ENCODE measurements at regions not wholly inside any gene's neighbourhood (a gene's known extent, or its start where the extent isn't known, plus 50 kb on each side); places are given as distances from the start of the nearest gene placed in this dataset.

- Histone ChIP-seq H3K4me2 (ENCODE audit: low read length) (no peak overlapping the region), H3K9ac (ENCODE audit: low read depth, low read length) (no peak overlapping the region), H3K4me1 (ENCODE audit: control insufficient read depth, insufficient read depth, low read length) (no peaks in the 10 kb centered on the region), H3K36me3 (ENCODE audit: insufficient read depth, low read length) (no peaks in the 10 kb centered on the region), H3K9me3 (replicated peaks; ENCODE audit: low read length) (no peaks in the 10 kb centered on the region), H3K4me3 (ENCODE audit: low read length) (no peak overlapping the region), H3K27me3 (ENCODE audit: control insufficient read depth, insufficient read depth, low read length) (no peaks in the 10 kb centered on the region)
These were observed 467.9 kb upstream of the SYT4 start for GRCh38 chr18:43744960-43745745.

- peaks cover 7% of the 10 kb centered on the region for H3K4me1 ChIP-seq (ENCODE audit: control insufficient read depth, insufficient read depth, low read length)
- H3K4me2 ChIP-seq (ENCODE audit: low read length): no peak overlapping the region
- H3K27me3 ChIP-seq (ENCODE audit: control insufficient read depth, insufficient read depth, low read length): no peaks in the 10 kb centered on the region
- H3K9ac ChIP-seq (ENCODE audit: low read depth, low read length): no peak overlapping the region
- no peaks in the 10 kb centered on the region for H3K9me3 ChIP-seq (replicated peaks; ENCODE audit: low read length)
- H3K36me3 ChIP-seq (ENCODE audit: insufficient read depth, low read length): no peaks in the 10 kb centered on the region
- no peak overlapping the region for H3K4me3 ChIP-seq (ENCODE audit: low read length)
These were observed 473.9 kb upstream of the SYT4 start for GRCh38 chr18:43751203-43751602.

DNA sequence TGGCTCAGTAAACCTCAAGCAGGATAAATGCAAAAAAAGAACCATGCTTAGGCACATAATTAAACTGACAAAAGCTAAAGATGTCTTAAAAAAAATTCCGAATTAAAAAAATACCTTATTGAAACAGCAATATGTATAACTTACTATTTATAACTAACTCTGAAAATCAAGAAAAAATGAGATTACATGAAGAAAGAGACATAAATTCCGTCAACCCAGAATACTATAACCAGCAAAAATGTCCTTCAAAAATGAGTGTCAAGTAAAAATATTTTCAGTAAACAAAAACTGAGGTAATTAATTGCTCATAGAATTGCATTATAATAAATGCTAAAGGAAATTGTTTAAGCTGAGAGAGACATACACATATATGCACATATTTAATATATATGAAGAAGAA is 474.5 kb upstream of the SYT4 start:
- Histone ChIP-seq H3K9me3 (replicated peaks; ENCODE audit: low read length) (no peaks in the 10 kb centered on the region), H3K4me2 (ENCODE audit: low read length) (no peak overlapping the region), H3K9ac (ENCODE audit: low read depth, low read length) (no peak overlapping the region), H3K36me3 (ENCODE audit: insufficient read depth, low read length) (no peaks in the 10 kb centered on the region), H3K4me1 (ENCODE audit: control insufficient read depth, insufficient read depth, low read length) (peaks cover 7% of the 10 kb centered on the region), H3K27me3 (ENCODE audit: control insufficient read depth, insufficient read depth, low read length) (no peaks in the 10 kb centered on the region), H3K4me3 (ENCODE audit: low read length) (no peak overlapping the region)

- H3K36me3 ChIP-seq (ENCODE audit: insufficient read depth, low read length): no peaks in the 10 kb centered on the region
- peaks cover 7% of the 10 kb centered on the region for H3K4me1 ChIP-seq (ENCODE audit: control insufficient read depth, insufficient read depth, low read length)
- H3K9ac ChIP-seq (ENCODE audit: low read depth, low read length): no peak overlapping the region
- no peak overlapping the region for H3K4me3 ChIP-seq (ENCODE audit: low read length)
- no peaks in the 10 kb centered on the region for H3K27me3 ChIP-seq (ENCODE audit: control insufficient read depth, insufficient read depth, low read length)
- no peaks in the 10 kb centered on the region for H3K9me3 ChIP-seq (replicated peaks; ENCODE audit: low read length)
- H3K4me2 ChIP-seq (ENCODE audit: low read length): no peak overlapping the region
These were observed 480.0 kb upstream of the SYT4 start for GRCh38 chr18:43757273-43757672.

GRCh38 chr18:43758734-43759133 is 481.4 kb upstream of the SYT4 start:
- Histone ChIP-seq H3K4me3 (ENCODE audit: low read length) (no peak overlapping the region), H3K4me1 (ENCODE audit: control insufficient read depth, insufficient read depth, low read length) (peaks cover 7% of the 10 kb centered on the region), H3K4me2 (ENCODE audit: low read length) (no peak overlapping the region), H3K36me3 (ENCODE audit: insufficient read depth, low read length) (no peaks in the 10 kb centered on the region), H3K9me3 (replicated peaks; ENCODE audit: low read length) (no peaks in the 10 kb centered on the region), H3K27me3 (ENCODE audit: control insufficient read depth, insufficient read depth, low read length) (no peaks in the 10 kb centered on the region), H3K9ac (ENCODE audit: low read depth, low read length) (no peak overlapping the region)

DNA sequence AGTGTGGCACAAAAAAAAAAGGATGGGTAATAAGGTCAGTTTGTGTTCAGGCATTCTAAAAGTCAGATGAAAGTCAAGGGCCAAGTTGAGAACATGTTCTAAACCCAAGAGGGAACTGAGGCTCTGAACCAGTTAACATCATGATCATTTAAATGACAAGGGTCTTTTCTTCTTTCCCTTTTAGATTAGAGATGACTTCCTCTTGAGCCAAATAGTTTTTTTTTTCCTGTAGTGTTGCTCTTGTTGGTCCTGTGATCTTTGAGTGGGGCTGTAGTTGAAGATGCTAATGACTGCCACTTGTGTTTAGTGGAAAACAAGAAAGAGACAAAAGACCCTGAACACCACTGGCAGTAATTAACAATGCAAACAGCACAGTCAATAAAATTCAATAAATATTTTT is 482.7 kb upstream of the SYT4 start:
- Histone ChIP-seq H3K4me3 (ENCODE audit: low read length) (no peak overlapping the region), H3K9me3 (replicated peaks; ENCODE audit: low read length) (no peaks in the 10 kb centered on the region), H3K27me3 (ENCODE audit: control insufficient read depth, insufficient read depth, low read length) (no peaks in the 10 kb centered on the region), H3K4me2 (ENCODE audit: low read length) (no peak overlapping the region), H3K4me1 (ENCODE audit: control insufficient read depth, insufficient read depth, low read length) (peaks cover 7% of the 10 kb centered on the region), H3K9ac (ENCODE audit: low read depth, low read length) (no peak overlapping the region), H3K36me3 (ENCODE audit: insufficient read depth, low read length) (no peaks in the 10 kb centered on the region)

GRCh38 chr18:43772907-43773306 is 495.6 kb upstream of the SYT4 start:
- Histone ChIP-seq H3K9me3 (replicated peaks; ENCODE audit: low read length) (no peaks in the 10 kb centered on the region), H3K4me1 (ENCODE audit: control insufficient read depth, insufficient read depth, low read length) (no peaks in the 10 kb centered on the region), H3K27me3 (ENCODE audit: control insufficient read depth, insufficient read depth, low read length) (no peaks in the 10 kb centered on the region), H3K36me3 (ENCODE audit: insufficient read depth, low read length) (no peaks in the 10 kb centered on the region), H3K4me3 (ENCODE audit: low read length) (no peak overlapping the region), H3K4me2 (ENCODE audit: low read length) (no peak overlapping the region), H3K9ac (ENCODE audit: low read depth, low read length) (no peak overlapping the region)

GRCh38 chr18:43774497-43774896 is 497.2 kb upstream of the SYT4 start:
- no peaks in the 10 kb centered on the region for H3K27me3 ChIP-seq (ENCODE audit: control insufficient read depth, insufficient read depth, low read length)
- no peaks in the 10 kb centered on the region for H3K4me1 ChIP-seq (ENCODE audit: control insufficient read depth, insufficient read depth, low read length)

GRCh38 chr18:43775591-43775990 is 498.3 kb upstream of the SYT4 start:
- no peak overlapping the region for H3K9ac ChIP-seq (ENCODE audit: low read depth, low read length)
- H3K27me3 ChIP-seq (ENCODE audit: control insufficient read depth, insufficient read depth, low read length): no peaks in the 10 kb centered on the region
- no peak overlapping the region for H3K4me2 ChIP-seq (ENCODE audit: low read length)
- no peak overlapping the region for H3K4me3 ChIP-seq (ENCODE audit: low read length)
- H3K4me1 ChIP-seq (ENCODE audit: control insufficient read depth, insufficient read depth, low read length): peaks cover 9% of the 10 kb centered on the region
- no peaks in the 10 kb centered on the region for H3K36me3 ChIP-seq (ENCODE audit: insufficient read depth, low read length)
- no peaks in the 10 kb centered on the region for H3K9me3 ChIP-seq (replicated peaks; ENCODE audit: low read length)

More at GRCh38 chr18:43774497-43774896, 497.2 kb upstream of the SYT4 start:
- H3K36me3 ChIP-seq (ENCODE audit: insufficient read depth, low read length): no peaks in the 10 kb centered on the region
- no peak overlapping the region for H3K4me2 ChIP-seq (ENCODE audit: low read length)
- H3K4me3 ChIP-seq (ENCODE audit: low read length): no peak overlapping the region
- no peaks in the 10 kb centered on the region for H3K9me3 ChIP-seq (replicated peaks; ENCODE audit: low read length)
- H3K9ac ChIP-seq (ENCODE audit: low read depth, low read length): no peak overlapping the region

DNA sequence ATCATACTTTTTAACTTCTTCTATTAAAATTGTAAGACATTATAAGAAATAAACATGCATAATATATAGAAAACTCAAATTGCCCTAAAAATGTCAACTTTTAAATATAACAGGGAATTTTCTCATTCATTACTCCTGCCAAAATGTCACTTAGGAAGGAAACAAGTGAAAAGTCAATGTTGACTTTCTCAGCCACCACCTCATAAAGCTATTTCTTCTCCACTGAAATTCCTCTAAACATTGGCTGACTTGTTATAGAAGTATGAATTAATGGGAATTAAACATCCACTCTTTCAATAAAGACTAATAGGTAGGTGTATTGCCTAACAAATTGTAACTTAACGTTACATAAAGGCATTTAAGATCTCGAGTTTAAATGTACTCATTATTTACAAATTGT is 499.7 kb upstream of the SYT4 start:
- Histone ChIP-seq H3K4me2 (ENCODE audit: low read length) (no peak overlapping the region), H3K4me3 (ENCODE audit: low read length) (no peak overlapping the region), H3K27me3 (ENCODE audit: control insufficient read depth, insufficient read depth, low read length) (no peaks in the 10 kb centered on the region), H3K9me3 (replicated peaks; ENCODE audit: low read length) (no peaks in the 10 kb centered on the region), H3K9ac (ENCODE audit: low read depth, low read length) (no peak overlapping the region), H3K36me3 (ENCODE audit: insufficient read depth, low read length) (no peaks in the 10 kb centered on the region), H3K4me1 (ENCODE audit: control insufficient read depth, insufficient read depth, low read length) (peaks cover 21% of the 10 kb centered on the region)

GRCh38 chr18:43777636-43778304 is 500.5 kb upstream of the SYT4 start:
- no peaks in the 10 kb centered on the region for H3K9me3 ChIP-seq (replicated peaks; ENCODE audit: low read length)
- no peaks in the 10 kb centered on the region for H3K27me3 ChIP-seq (ENCODE audit: control insufficient read depth, insufficient read depth, low read length)
- H3K9ac ChIP-seq (ENCODE audit: low read depth, low read length): no peak overlapping the region
- no peak overlapping the region for H3K4me2 ChIP-seq (ENCODE audit: low read length)
- peaks cover 21% of the 10 kb centered on the region for H3K4me1 ChIP-seq (ENCODE audit: control insufficient read depth, insufficient read depth, low read length)
- H3K36me3 ChIP-seq (ENCODE audit: insufficient read depth, low read length): no peaks in the 10 kb centered on the region
- no peak overlapping the region for H3K4me3 ChIP-seq (ENCODE audit: low read length)
